HepG2 (cell line): ENCODE measurements at regions not wholly inside any gene's neighbourhood (a gene's known extent, or its start where the extent isn't known, plus 50 kb on each side); places are given as distances from the start of the nearest gene placed in this dataset.

Source experiments
- ATAC-seq: fragments of 200-7000 bp; cut with Tn5 transposase; 3 replicates; pipeline ENCODE4 v1.9.1; 2020; ENCODE audit warnings: mild to moderate bottlenecking, moderate library complexity
- BruUV-seq: library from RNA; stranded (reverse); fragments of 400-500 nt; replicated peaks from 2 replicates; lab custom pipeline; 2021; lab: Mats Ljungman, UMichigan
- CTCF ChIA-PET: fragments of 300-600 bp; formaldehyde crosslinking; extraction: SDS; loops from one replicate; lab custom pipeline; 2021; ENCODE audit warnings: low total read pairs, inconsistent platforms, low intra/inter-chr PET ratio; lab: Yijun Ruan, JAX
- POLR2A ChIA-PET: fragments of 350-600 bp; sonication (Branson Sonifier 250); formaldehyde crosslinking; loops from one replicate; lab custom pipeline; 2020; ENCODE audit warnings: antibody characterized with exemption, inconsistent platforms; lab: Yijun Ruan, JAX
- DNase-seq: peaks from one replicate; pipeline ENCODE4 v3.0.0-alpha.2; 2015; ENCODE audit warnings: low spot score
- FAIRE-seq: peaks from 3 replicates; lab custom pipeline; 2011; peaks lifted over from hg19 to GRCh38; lab: Jason Lieb, UNC
- H2AFZ ChIP-seq: one replicate; pipeline ENCODE4 v1.6.1; 2011; ENCODE audit warnings: low read length, inconsistent platforms
- H3K27ac ChIP-seq: fragments of 300-600 bp; 3 replicates; pipeline ENCODE4 v1.8.0; 2011; ENCODE audit warnings: mixed run types, mild to moderate bottlenecking, mixed read lengths, low read length, inconsistent platforms; ENCODE audit not compliant: insufficient read depth; ENCODE audit errors: extremely low read length
- H3K27me3 ChIP-seq, 2 experiments: fragments of 200-600 bp in 1 of 2; 2 replicates in 1 of 2; 3 replicates in 1 of 2; pipeline versions ENCODE4 v1.6.0 to v1.8.0; 2011; ENCODE audit warnings: low read length in 2 of 2, mild to moderate bottlenecking in 2 of 2, moderate library complexity in 2 of 2, inconsistent platforms in 1 of 2; ENCODE audit not compliant: insufficient read depth in 2 of 2, control insufficient read depth in 1 of 2
- H3K36me3 ChIP-seq, 2 experiments: fragments of 200-600 bp in 1 of 2; replicated peaks in 1 of 2; 2 replicates in 1 of 2; 3 replicates in 1 of 2; pipeline versions ENCODE4 v1.5.1 to v1.8.0; 2011; ENCODE audit warnings: low read length in 2 of 2, inconsistent platforms in 1 of 2; ENCODE audit not compliant: insufficient read depth in 2 of 2, control insufficient read depth in 1 of 2
- H3K4me1 ChIP-seq: 2 replicates; pipeline ENCODE4 v1.5.1; 2012; ENCODE audit warnings: low read length, inconsistent platforms; ENCODE audit not compliant: insufficient read depth
- H3K4me2 ChIP-seq: 2 replicates; pipeline ENCODE4 v1.6.0; 2011; ENCODE audit warnings: low read depth, low read length, inconsistent platforms
- H3K4me3 ChIP-seq, 3 experiments: fragments of 200-600 bp in 1 of 3; sonication (generic), shearing (Covaris generic) in 1 of 3; replicated peaks in 1 of 3; 2 replicates each; pipeline ENCODE4 v1.5.1; 2011 to 2016; ENCODE audit warnings: low read length in 3 of 3, inconsistent platforms in 2 of 3, low read depth in 2 of 3, mild to moderate bottlenecking in 2 of 3, control low read depth in 1 of 3, mixed read lengths in 1 of 3; ENCODE audit not compliant: insufficient read depth in 1 of 3
- H3K79me2 ChIP-seq: one replicate; pipeline ENCODE4 v1.6.1; 2011; ENCODE audit warnings: low read length, inconsistent platforms; ENCODE audit not compliant: insufficient read depth
- H3K9ac ChIP-seq: 2 replicates; pipeline ENCODE4 v1.6.0; 2011; ENCODE audit warnings: mild to moderate bottlenecking, low read depth, low read length, inconsistent platforms; ENCODE audit not compliant: insufficient read depth
- H3K9me3 ChIP-seq: 2 replicates; pipeline ENCODE4 v1.5.1; 2012; ENCODE audit warnings: mild to moderate bottlenecking, low read length
- H4K20me1 ChIP-seq: 2 replicates; pipeline ENCODE4 v1.6.0; 2011; ENCODE audit warnings: inconsistent platforms, mild to moderate bottlenecking, low read length, moderate library complexity; ENCODE audit not compliant: insufficient read depth
- ARNT ChIP-seq: fragments of 450-650 bp; IDR thresholded peaks from 2 replicates; pipeline ENCODE4 v1.6.1; 2017
- BCL6 ChIP-seq: IDR thresholded peaks from 2 replicates; pipeline ENCODE4 v1.6.1; 2016; ENCODE audit warnings: missing genetic modification reagents, missing compliant biosample characterization
- ETV6 ChIP-seq: sonication (generic); formaldehyde crosslinking; conservative IDR thresholded peaks from 2 replicates; pipeline ENCODE4 v1.4.0; 2020; ENCODE audit warnings: missing genetic modification reagents
- HNRNPH1 ChIP-seq: fragments of 200-400 bp; formaldehyde crosslinking; optimal IDR thresholded peaks from 2 replicates; pipeline ENCODE3; 2017; ENCODE audit warnings: mild to moderate bottlenecking, low read depth, low read length
- ISL2 ChIP-seq: sonication (generic); formaldehyde crosslinking; IDR thresholded peaks from 2 replicates; pipeline ENCODE4 v1.5.0; 2020; ENCODE audit warnings: missing genetic modification reagents
- MTERF4 ChIP-seq: sonication (generic); formaldehyde crosslinking; IDR thresholded peaks from 2 replicates; pipeline ENCODE4 v1.8.0; 2023; ENCODE audit warnings: mild to moderate bottlenecking, missing genetic modification reagents
- REXO4 ChIP-seq: sonication (generic); formaldehyde crosslinking; IDR thresholded peaks from 2 replicates; pipeline ENCODE4 v1.8.0; 2022; ENCODE audit warnings: missing genetic modification reagents, mild to moderate bottlenecking, borderline replicate concordance
- SATB2 ChIP-seq: sonication (generic); formaldehyde crosslinking; IDR thresholded peaks from 2 replicates; pipeline ENCODE4 v1.5.0; 2020; ENCODE audit warnings: missing genetic modification reagents
- SOX6 ChIP-seq, 2 experiments: fragments of 450-650 bp in 1 of 2; sonication (generic) in 1 of 2; formaldehyde crosslinking in 1 of 2; IDR thresholded peaks; 2 replicates each; pipeline versions ENCODE4 v1.4.0 to v1.6.1; 2017 to 2020; ENCODE audit warnings: antibody characterized with exemption in 1 of 2, mild to moderate bottlenecking in 1 of 2, missing genetic modification reagents in 1 of 2
- ZNF784 ChIP-seq: sonication (generic); formaldehyde crosslinking; IDR thresholded peaks from 2 replicates; pipeline ENCODE4 v1.5.1; 2020; ENCODE audit warnings: missing genetic modification reagents, mild to moderate bottlenecking, borderline replicate concordance
- WGBS: methylation state at CpG from one replicate; pipeline ENCODE4 v1.1.6; 2017; ENCODE audit warnings: low lambda C conversion rate; 5-methylcytosine and 5-hydroxymethylcytosine counted together
- in situ Hi-C: cut with HindIII; loops from 2 replicates; pipeline ENCODE4 v1.10.0; 2017; ENCODE audit warnings: low pct_unique_long_range_greater_than_20kb; ENCODE audit not compliant: extremely low pct_ligation_motif_present
- intact Hi-C: fragments of 100-400 bp; cut with micrococcal nuclease; formaldehyde crosslinking; loops from one replicate; pipeline ENCODE4 v1.10.0; 2022; ENCODE audit not compliant: unreplicated experiment

- 3% methylated on average over 5 of the region's 5 CpGs for WGBS
- H2AFZ ChIP-seq, result no peak overlapping the region
- H3K4me2 ChIP-seq, result no peak overlapping the region
- H3K4me1 ChIP-seq, result no peaks in the 10 kb centered on the region
- no peaks in the 10 kb centered on the region for H3K36me3 ChIP-seq
- H3K9me3 ChIP-seq, result no peaks in the 10 kb centered on the region
- in situ Hi-C loops, result no loop called here
- no peaks in the 10 kb centered on the region for H3K27me3 ChIP-seq
- intact Hi-C loops, result no loop called here
- no peak for DNase-seq
- CTCF ChIA-PET, result no interaction called here
- H3K4me3 ChIP-seq, result no peak overlapping the region
- H3K79me2 ChIP-seq, result no peaks in the 10 kb centered on the region
- H4K20me1 ChIP-seq, result no peaks in the 10 kb centered on the region
- POLR2A ChIA-PET, result no interaction called here
- no peak for FAIRE-seq
- no peak overlapping the region for H3K27ac ChIP-seq
- no TSS peak for BruUV-seq
- TF ChIP-seq ZNF784 (CRISPR knock-in tag) (no peak), HNRNPH1 (no peak), SOX6 (IDR thresholded peaks at IDR 0.05) (no peak), SOX6 (CRISPR knock-in tag; IDR thresholded peaks at IDR 0.05) (no peak), MTERF4 (CRISPR knock-in tag) (no peak), ARNT (no peak), BCL6 (CRISPR knock-in tag) (no peak), ETV6 (CRISPR knock-in tag) (no peak), ISL2 (no peak), REXO4 (no peak), SATB2 (no peak)
- no peak for ATAC-seq
- H3K9ac ChIP-seq, result no peak overlapping the region
These were observed 558.4 kb downstream of the TMEM135 start for GRCh38 chr11:87596176-87596575.
